D721Med (cell line): ENCODE measurements at regions not wholly inside any gene's neighbourhood (a gene's known extent, or its start where the extent isn't known, plus 50 kb on each side); places are given as distances from the start of the nearest gene placed in this dataset.

Source experiments
- DNase-seq: peaks from one replicate; pipeline ENCODE4 v3.0.0; 2011; ENCODE audit warnings: low spot score; ENCODE audit not compliant: insufficient read length
- FAIRE-seq: peaks from 2 replicates; lab custom pipeline; 2011; peaks lifted over from hg19 to GRCh38; lab: Jason Lieb, UNC
- CTCF ChIP-seq: IDR thresholded peaks from 2 replicates; pipeline ENCODE4 v1.5.1; 2012; ENCODE audit warnings: mild to moderate bottlenecking, control low read depth; ENCODE audit not compliant: insufficient read depth; ENCODE audit errors: missing control alignments

- TF ChIP-seq CTCF = no peak
- no peak for FAIRE-seq
- DNase-seq = no peak
Measured at GRCh38 chr20:7091655-7092054, 324.2 kb downstream of the BMP2 start.

- TF ChIP-seq CTCF = peak; percentile 41
- DNase-seq (no peak), FAIRE-seq (no peak)
Measured at GRCh38 chr20:7094438-7094997, 327.0 kb downstream of the BMP2 start.

GRCh38 chr20:7106910-7107309 lies 339.4 kb downstream of the BMP2 start:
- no peak for FAIRE-seq
- no peak for DNase-seq
- no peak for TF ChIP-seq CTCF

- FAIRE-seq = no peak
- DNase-seq = no peak
- no peak for TF ChIP-seq CTCF
Measured at GRCh38 chr20:7108929-7109328, 341.4 kb downstream of the BMP2 start.

GRCh38 chr20:7113577-7114466 lies 346.3 kb downstream of the BMP2 start:
- peak; percentile 45 for TF ChIP-seq CTCF
- no peak for FAIRE-seq

GRCh38 chr20:7123457-7123856 lies 356.0 kb downstream of the BMP2 start:
- DNase-seq = no peak
- FAIRE-seq = no peak
- TF ChIP-seq CTCF = no peak

More at GRCh38 chr20:7113577-7114466, 346.3 kb downstream of the BMP2 start:
- no peak for DNase-seq

GRCh38 chr20:7124120-7124519 lies 356.6 kb downstream of the BMP2 start:
- DNase-seq (no peak), FAIRE-seq (no peak)
- TF ChIP-seq CTCF = no peak
